SU-DHL-6 (cell line): ENCODE measurements at regions not wholly inside any gene's neighbourhood (a gene's known extent, or its start where the extent isn't known, plus 50 kb on each side); places are given as distances from the start of the nearest gene placed in this dataset.

Source experiments
- H2AFZ ChIP-seq: fragments of 200-600 bp; sonication (generic); 2 replicates; pipeline ENCODE4 v1.6.1; 2014; ENCODE audit warnings: low read depth, mild to moderate bottlenecking, moderate library complexity, mixed read lengths, antibody characterized with exemption, low read length; ENCODE audit not compliant: severe bottlenecking
- H3F3A ChIP-seq: fragments of 200-600 bp; shearing (Covaris generic); 2 replicates; pipeline ENCODE4 v1.6.0; 2016; ENCODE audit warnings: antibody characterized with exemption, mild to moderate bottlenecking; ENCODE audit not compliant: insufficient read depth
- H3K27ac ChIP-seq: fragments of 200-600 bp; sonication (generic); 2 replicates; pipeline ENCODE4 v1.5.1; 2016; ENCODE audit warnings: low read depth, mild to moderate bottlenecking, low read length, moderate library complexity, mixed read lengths
- H3K27me3 ChIP-seq: fragments of 200-600 bp; sonication (generic), shearing (Covaris generic); 2 replicates; pipeline ENCODE4 v1.6.0; 2014; ENCODE audit warnings: mild to moderate bottlenecking, low read length
- H3K36me3 ChIP-seq: fragments of 200-600 bp; sonication (generic); 2 replicates; pipeline ENCODE4 v1.6.1; 2014; ENCODE audit warnings: mild to moderate bottlenecking, low read length, mixed read lengths
- H3K4me2 ChIP-seq: fragments of 300-600, 200-600 bp; shearing (Covaris generic), sonication (generic); 2 replicates; pipeline ENCODE4 v1.6.0; 2014; ENCODE audit warnings: low read length, low read depth, mild to moderate bottlenecking; ENCODE audit not compliant: poor library complexity, severe bottlenecking
- H3K4me3 ChIP-seq: fragments of 200-600 bp; sonication (generic); 2 replicates; pipeline ENCODE4 v1.5.1; 2014; ENCODE audit warnings: antibody characterized with exemption, low read length, mild to moderate bottlenecking, mixed read lengths; ENCODE audit not compliant: insufficient read depth, poor library complexity, severe bottlenecking
- H3K79me2 ChIP-seq: fragments of 200-600 bp; sonication (generic); 2 replicates; pipeline ENCODE4 v1.6.1; 2014; ENCODE audit warnings: mild to moderate bottlenecking, low read length, moderate library complexity; ENCODE audit not compliant: insufficient read depth
- H3K9ac ChIP-seq: fragments of 200-600 bp; sonication (generic); 2 replicates; pipeline ENCODE4 v1.7.0; 2014; ENCODE audit warnings: mild to moderate bottlenecking, low read length
- H3K9me2 ChIP-seq: fragments of 200-600 bp; sonication (generic); replicated peaks from 2 replicates; pipeline ENCODE4 v1.6.1; 2014; ENCODE audit warnings: low read length; ENCODE audit not compliant: insufficient read depth
- H3K9me3 ChIP-seq: fragments of 200-600 bp; sonication (generic); 2 replicates; pipeline ENCODE4 v1.6.1; 2014; ENCODE audit warnings: low read length, mixed read lengths; ENCODE audit not compliant: insufficient read depth
- H4K20me1 ChIP-seq: fragments of 200-600 bp; sonication (generic); 2 replicates; pipeline ENCODE4 v1.6.1; 2014; ENCODE audit warnings: low read depth, mild to moderate bottlenecking, antibody characterized with exemption, low read length, moderate library complexity, mixed read lengths
- EZH2phosphoT487 ChIP-seq: fragments of 200-600 bp; sonication (generic), shearing (Covaris generic); conservative IDR thresholded peaks from 2 replicates; pipeline ENCODE4 v1.6.1; 2018; ENCODE audit warnings: mild to moderate bottlenecking, antibody characterized with exemption, low read length, moderate library complexity, mixed read lengths
- TF ChIP-seq, protein P1 (sequence below): fragments of 200-600 bp; sonication (generic); IDR thresholded peaks from one replicate; pipeline ENCODE4 v1.5.1; 2017; ENCODE audit warnings: antibody characterized with exemption, mild to moderate bottlenecking, low read length, moderate library complexity; ENCODE audit not compliant: insufficient read depth, poor library complexity, severe bottlenecking

DNA sequence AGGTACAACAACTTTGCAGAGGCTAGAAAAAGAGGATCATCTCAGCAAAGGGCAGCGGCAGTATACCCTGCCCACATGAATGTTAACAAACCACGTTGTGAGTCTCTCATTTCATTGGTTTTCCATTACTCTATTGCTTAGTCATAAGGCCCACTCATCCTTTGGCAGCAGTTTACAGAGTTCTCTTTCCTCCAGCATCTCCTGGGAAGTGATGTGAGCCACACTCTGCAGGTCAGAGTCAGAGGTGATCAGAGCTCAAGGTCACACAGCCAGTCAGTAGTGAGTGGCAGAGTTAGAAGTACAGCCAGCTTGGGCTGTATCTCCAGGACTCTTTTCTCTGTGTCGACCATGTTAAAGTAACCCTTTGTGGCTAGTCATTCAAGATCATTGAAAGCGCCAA, 599.6 kb upstream of the GRAMD2B start:
- Histone ChIP-seq H3K27me3 (no peaks in the 10 kb centered on the region), H3K9me3 (no peaks in the 10 kb centered on the region), H2AFZ (no peak overlapping the region), H3K9ac (no peak overlapping the region), H3K27ac (no peak overlapping the region), H3K4me2 (no peak overlapping the region), H3K36me3 (no peaks in the 10 kb centered on the region), H3K9me2 (no peaks in the 10 kb centered on the region), H3F3A (no peaks in the 10 kb centered on the region), H3K79me2 (no peaks in the 10 kb centered on the region), H4K20me1 (no peaks in the 10 kb centered on the region), H3K4me3 (no peak overlapping the region)
- TF ChIP-seq EZH2phosphoT487 = no peak
- TF ChIP-seq, protein P1, sequence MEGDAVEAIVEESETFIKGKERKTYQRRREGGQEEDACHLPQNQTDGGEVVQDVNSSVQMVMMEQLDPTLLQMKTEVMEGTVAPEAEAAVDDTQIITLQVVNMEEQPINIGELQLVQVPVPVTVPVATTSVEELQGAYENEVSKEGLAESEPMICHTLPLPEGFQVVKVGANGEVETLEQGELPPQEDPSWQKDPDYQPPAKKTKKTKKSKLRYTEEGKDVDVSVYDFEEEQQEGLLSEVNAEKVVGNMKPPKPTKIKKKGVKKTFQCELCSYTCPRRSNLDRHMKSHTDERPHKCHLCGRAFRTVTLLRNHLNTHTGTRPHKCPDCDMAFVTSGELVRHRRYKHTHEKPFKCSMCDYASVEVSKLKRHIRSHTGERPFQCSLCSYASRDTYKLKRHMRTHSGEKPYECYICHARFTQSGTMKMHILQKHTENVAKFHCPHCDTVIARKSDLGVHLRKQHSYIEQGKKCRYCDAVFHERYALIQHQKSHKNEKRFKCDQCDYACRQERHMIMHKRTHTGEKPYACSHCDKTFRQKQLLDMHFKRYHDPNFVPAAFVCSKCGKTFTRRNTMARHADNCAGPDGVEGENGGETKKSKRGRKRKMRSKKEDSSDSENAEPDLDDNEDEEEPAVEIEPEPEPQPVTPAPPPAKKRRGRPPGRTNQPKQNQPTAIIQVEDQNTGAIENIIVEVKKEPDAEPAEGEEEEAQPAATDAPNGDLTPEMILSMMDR = no peak

DNA sequence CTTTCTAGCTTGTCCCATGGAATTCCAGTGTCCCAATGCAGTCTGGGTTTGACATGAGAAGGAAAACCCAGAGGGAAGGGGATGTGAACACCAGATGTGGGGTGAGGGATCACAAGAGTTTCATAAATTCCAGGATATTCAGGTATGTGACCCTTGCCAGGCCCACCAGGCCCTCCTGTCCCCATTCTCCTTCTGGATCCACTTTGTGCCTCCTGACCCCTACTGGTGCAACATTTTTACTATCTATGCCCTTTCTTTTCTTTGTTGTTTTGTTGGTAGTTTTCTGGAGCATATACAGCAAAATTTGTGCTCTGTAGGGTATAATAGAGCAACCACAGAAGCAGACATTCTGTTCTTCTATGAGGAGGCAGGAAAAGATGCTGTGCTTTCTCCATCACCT, 597.0 kb upstream of the GRAMD2B start:
- Histone ChIP-seq H3K9me2 (no peaks in the 10 kb centered on the region), H3K4me2 (no peak overlapping the region), H2AFZ (no peak overlapping the region), H3K9ac (no peak overlapping the region), H3K36me3 (no peaks in the 10 kb centered on the region), H4K20me1 (no peaks in the 10 kb centered on the region), H3K79me2 (no peaks in the 10 kb centered on the region), H3F3A (no peaks in the 10 kb centered on the region), H3K27ac (no peak overlapping the region), H3K4me3 (no peak overlapping the region), H3K27me3 (no peaks in the 10 kb centered on the region), H3K9me3 (no peaks in the 10 kb centered on the region)
- TF ChIP-seq, protein P1 = no peak
- no peak for TF ChIP-seq EZH2phosphoT487

DNA sequence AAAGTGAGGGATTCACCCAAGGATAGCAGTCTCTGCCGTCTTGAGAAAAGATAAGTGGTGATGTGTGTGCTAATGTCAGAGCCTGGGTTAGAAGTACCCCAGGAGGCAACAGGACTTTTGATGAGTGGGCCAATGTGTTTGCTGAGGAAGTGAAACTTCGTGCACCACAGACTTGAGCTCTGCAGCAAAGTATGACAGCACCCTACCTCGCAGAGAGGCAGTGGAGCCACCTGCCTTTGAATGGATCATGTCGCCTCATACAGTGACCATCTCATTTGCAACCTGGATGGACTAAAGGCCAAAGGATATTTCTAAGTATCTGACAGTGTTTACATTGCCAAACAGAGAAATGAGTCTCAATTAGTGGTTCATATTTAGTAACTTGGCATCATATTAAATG, 593.9 kb upstream of the GRAMD2B start:
- Histone ChIP-seq H3K27ac (no peak overlapping the region), H3K36me3 (no peaks in the 10 kb centered on the region), H3K9ac (no peak overlapping the region), H2AFZ (no peak overlapping the region), H4K20me1 (no peaks in the 10 kb centered on the region), H3K9me3 (no peaks in the 10 kb centered on the region), H3K79me2 (no peaks in the 10 kb centered on the region), H3K27me3 (no peaks in the 10 kb centered on the region), H3K9me2 (no peaks in the 10 kb centered on the region), H3F3A (no peaks in the 10 kb centered on the region), H3K4me2 (no peak overlapping the region), H3K4me3 (no peak overlapping the region)
- TF ChIP-seq, protein P1 = no peak
- no peak for TF ChIP-seq EZH2phosphoT487

DNA sequence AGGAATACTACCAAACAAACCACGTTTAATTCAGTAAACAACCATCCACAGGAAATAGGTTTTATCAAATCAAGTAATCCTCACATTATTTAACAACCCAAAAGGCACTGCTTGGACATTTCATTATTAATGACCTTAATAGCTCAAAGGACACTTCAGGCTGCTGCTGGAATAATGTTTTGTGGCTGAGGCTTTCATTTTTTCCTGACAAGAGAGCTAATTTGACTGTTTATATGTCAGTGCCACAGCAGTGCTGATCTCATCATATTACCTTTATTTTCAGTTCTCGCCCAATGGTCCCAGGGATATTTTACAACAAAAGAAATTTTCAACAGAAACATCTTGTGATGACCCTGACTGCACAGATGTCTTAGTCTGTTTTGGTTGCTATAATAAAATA, 589.8 kb upstream of the GRAMD2B start:
- no peak for TF ChIP-seq EZH2phosphoT487
- TF ChIP-seq, protein P1 = no peak
- Histone ChIP-seq H3K79me2 (no peaks in the 10 kb centered on the region), H3K36me3 (no peaks in the 10 kb centered on the region), H3K9me2 (no peaks in the 10 kb centered on the region), H3K9me3 (no peaks in the 10 kb centered on the region), H4K20me1 (no peaks in the 10 kb centered on the region), H3K27me3 (no peaks in the 10 kb centered on the region), H3K4me2 (no peak overlapping the region), H3F3A (no peaks in the 10 kb centered on the region), H3K9ac (no peak overlapping the region), H3K4me3 (no peak overlapping the region), H3K27ac (no peak overlapping the region), H2AFZ (no peak overlapping the region)
